ENCODE measurements at regions not wholly inside any gene's neighbourhood (a gene's known extent, or its start where the extent isn't known, plus 50 kb on each side); places are given as distances from the start of the nearest gene placed in this dataset.

DNA sequence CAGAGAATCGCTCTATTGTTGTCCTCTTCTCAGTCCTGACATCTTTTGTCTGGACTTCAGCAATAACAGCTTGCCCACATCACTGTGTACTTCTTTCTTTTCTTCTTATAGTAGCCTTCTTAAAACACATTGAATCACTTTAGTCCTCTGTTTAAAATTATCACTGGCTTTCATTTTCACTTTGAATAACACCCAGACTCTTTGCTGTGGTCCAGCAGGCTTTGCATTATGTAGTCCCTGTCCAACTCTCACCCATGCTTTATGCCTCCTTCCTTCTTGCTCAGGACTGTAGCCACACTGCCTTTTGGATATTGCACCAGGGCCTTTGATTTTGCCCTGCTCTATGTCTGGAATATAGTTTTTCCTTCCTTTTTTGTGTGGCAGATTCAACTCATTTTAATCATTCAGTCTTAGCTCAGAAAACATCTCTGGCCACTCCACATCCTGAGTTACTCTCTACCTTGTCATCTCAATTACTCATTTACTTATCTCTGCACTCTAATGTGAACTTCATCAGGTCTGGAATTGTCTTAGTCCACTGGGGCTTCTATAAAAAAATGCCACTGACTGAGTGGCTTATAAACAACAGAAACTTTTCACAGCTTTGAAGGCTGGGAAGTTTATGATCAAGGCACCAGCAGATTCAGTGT lies 168.2 kb downstream of the C4orf33 start:
- TF ChIP-seq FOXM1 (IDR thresholded peaks at IDR 0.05; ENCODE audit: borderline replicate concordance), result no peak
- no peak for TF ChIP-seq ELF4 (IDR thresholded peaks at IDR 0.05)
- no peak for TF ChIP-seq HDGF (IDR thresholded peaks at IDR 0.05; ENCODE audit: borderline replicate concordance)
- TF ChIP-seq ARNT (IDR thresholded peaks at IDR 0.05), result no peak
- no peak for TF ChIP-seq BHLHE40 (IDR thresholded peaks at IDR 0.05; ENCODE audit: borderline replicate concordance)
- TF ChIP-seq CTBP1 (IDR thresholded peaks at IDR 0.05; ENCODE audit: borderline replicate concordance), result no peak
- no peak for TF ChIP-seq SP1 (IDR thresholded peaks at IDR 0.05)
- TF ChIP-seq TARDBP (IDR thresholded peaks at IDR 0.05), result no peak
- TF ChIP-seq, protein P1, sequence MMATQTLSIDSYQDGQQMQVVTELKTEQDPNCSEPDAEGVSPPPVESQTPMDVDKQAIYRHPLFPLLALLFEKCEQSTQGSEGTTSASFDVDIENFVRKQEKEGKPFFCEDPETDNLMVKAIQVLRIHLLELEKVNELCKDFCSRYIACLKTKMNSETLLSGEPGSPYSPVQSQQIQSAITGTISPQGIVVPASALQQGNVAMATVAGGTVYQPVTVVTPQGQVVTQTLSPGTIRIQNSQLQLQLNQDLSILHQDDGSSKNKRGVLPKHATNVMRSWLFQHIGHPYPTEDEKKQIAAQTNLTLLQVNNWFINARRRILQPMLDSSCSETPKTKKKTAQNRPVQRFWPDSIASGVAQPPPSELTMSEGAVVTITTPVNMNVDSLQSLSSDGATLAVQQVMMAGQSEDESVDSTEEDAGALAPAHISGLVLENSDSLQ (IDR thresholded peaks at IDR 0.05), result no peak

Data from HEK293T (cell line).